ENCODE measurements at regions not wholly inside any gene's neighbourhood (a gene's known extent, or its start where the extent isn't known, plus 50 kb on each side); places are given as distances from the start of the nearest gene placed in this dataset.

GRCh38 chr18:76572518-76573247, 77.6 kb upstream of the ZNF516 start:
- peak; percentile 4 for DNase-seq (ENCODE audit: low spot score)

GRCh38 chr18:76571689-76572088, 76.6 kb upstream of the ZNF516 start:
- DNase-seq (ENCODE audit: low spot score), result no peak

GRCh38 chr18:76570856-76571255, 75.8 kb upstream of the ZNF516 start:
- no peak for DNase-seq (ENCODE audit: low spot score)

- no peak for DNase-seq (ENCODE audit: low spot score)
Measured at GRCh38 chr18:76569644-76570419, 74.8 kb upstream of the ZNF516 start.

- no peak for DNase-seq (ENCODE audit: low spot score)
Measured at GRCh38 chr18:76568731-76569130, 73.7 kb upstream of the ZNF516 start.

GRCh38 chr18:76567835-76568445, 72.9 kb upstream of the ZNF516 start:
- DNase-seq (ENCODE audit: low spot score), result no peak

- no peak for DNase-seq (ENCODE audit: low spot score)
Measured at GRCh38 chr18:76566987-76567386, 71.9 kb upstream of the ZNF516 start.

- DNase-seq (ENCODE audit: low spot score), result peak; percentile 13
Measured at GRCh38 chr18:76565238-76566173, 70.5 kb upstream of the ZNF516 start.

- no peak for DNase-seq (ENCODE audit: low spot score)
Measured at GRCh38 chr18:76564655-76565237, 69.7 kb upstream of the ZNF516 start.

- no peak for DNase-seq (ENCODE audit: low spot score)
Measured at GRCh38 chr18:76564117-76564516, 69.1 kb upstream of the ZNF516 start.

- no peak for DNase-seq (ENCODE audit: low spot score)
Measured at GRCh38 chr18:76562286-76563122, 67.5 kb upstream of the ZNF516 start.

- DNase-seq (ENCODE audit: low spot score), result no peak
Measured at GRCh38 chr18:76558881-76559667, 64.0 kb upstream of the ZNF516 start.

GRCh38 chr18:76557026-76557575, 62.1 kb upstream of the ZNF516 start:
- DNase-seq (ENCODE audit: low spot score), result no peak

GRCh38 chr18:76554547-76555222, 59.6 kb upstream of the ZNF516 start:
- DNase-seq (ENCODE audit: low spot score), result no peak

- no peak for DNase-seq (ENCODE audit: low spot score)
Measured at GRCh38 chr18:76553715-76554546, 58.9 kb upstream of the ZNF516 start.

- no peak for DNase-seq (ENCODE audit: low spot score)
Measured at GRCh38 chr18:76548541-76548940, 53.5 kb upstream of the ZNF516 start.

GRCh38 chr18:76547296-76547695, 52.3 kb upstream of the ZNF516 start:
- DNase-seq (ENCODE audit: low spot score), result no peak

- no peak for DNase-seq (ENCODE audit: low spot score)
Measured at GRCh38 chr18:76546436-76546835, 51.4 kb upstream of the ZNF516 start.

Measured in cerebellar cortex (tissue), 1 donor.